A549 (cell line): ENCODE measurements at regions not wholly inside any gene's neighbourhood (a gene's known extent, or its start where the extent isn't known, plus 50 kb on each side); places are given as distances from the start of the nearest gene placed in this dataset.

Source experiments
- CTCF ChIP-seq: fragments of >200 bp; sonication (Bioruptor Twin); formaldehyde crosslinking; IDR thresholded peaks from 3 replicates; pipeline ENCODE4 v1.5.1; 2016
- EHF ChIP-seq: fragments of 250-450 bp; sonication (Bioruptor Pico); IDR thresholded peaks from 2 replicates; pipeline ENCODE4 v1.5.0; 2020; ENCODE audit warnings: mild to moderate bottlenecking
- ELK1 ChIP-seq: fragments of 150-350 bp; IDR thresholded peaks from 2 replicates; pipeline ENCODE4 v1.6.1; 2014; ENCODE audit warnings: low read depth, mild to moderate bottlenecking, low read length
- HOXA7 ChIP-seq: fragments of 250-450 bp; sonication (Bioruptor Pico); IDR thresholded peaks from 2 replicates; pipeline ENCODE4 v1.5.0; 2020; ENCODE audit warnings: mild to moderate bottlenecking, moderate library complexity
- MAX ChIP-seq: IDR thresholded peaks from 2 replicates; pipeline ENCODE4 v1.6.1; 2012
- POLR2AphosphoS2 ChIP-seq: conservative IDR thresholded peaks from 2 replicates; pipeline ENCODE4 v1.6.1; 2012; ENCODE audit warnings: low read length, improper control_type of control experiment, inconsistent platforms
- RCOR1 ChIP-seq: fragments of 150-350 bp; IDR thresholded peaks from 2 replicates; pipeline ENCODE4 v1.6.1; 2014; ENCODE audit warnings: antibody characterized with exemption, low read length, low read depth
- REST ChIP-seq: fragments of 200-600 bp; sonication (generic); IDR thresholded peaks from 2 replicates; pipeline ENCODE4 v1.6.1; 2016; ENCODE audit warnings: antibody characterized with exemption, mild to moderate bottlenecking, moderate library complexity
- RNF2 ChIP-seq: fragments of 200-600 bp; sonication (generic); IDR thresholded peaks from 2 replicates; pipeline ENCODE4 v1.6.1; 2016; ENCODE audit warnings: low read depth, mild to moderate bottlenecking, antibody characterized with exemption, moderate library complexity, borderline replicate concordance
- TP53 ChIP-seq: fragments of 250-450 bp; sonication (Bioruptor Pico); IDR thresholded peaks from 2 replicates; pipeline ENCODE4 v1.5.0; 2021; ENCODE audit warnings: mild to moderate bottlenecking, moderate library complexity
- USF2 ChIP-seq: fragments of 450-650 bp; IDR thresholded peaks from 2 replicates; pipeline ENCODE4 v1.6.1; 2014; ENCODE audit warnings: antibody characterized with exemption

GRCh38 chr5:164687391-164687790 lies 1182.0 kb downstream of the MAT2B start:
- TF ChIP-seq HOXA7 (CRISPR knock-in tag) (no peak), REST (no peak), CTCF (no peak), USF2 (no peak), TP53 (no peak), EHF (CRISPR knock-in tag) (no peak), RCOR1 (no peak), ELK1 (no peak), POLR2AphosphoS2 (no peak), MAX (no peak), RNF2 (no peak)
